Mesothelial cell of epicardium (in vitro differentiated cells): ENCODE measurements at regions not wholly inside any gene's neighbourhood (a gene's known extent, or its start where the extent isn't known, plus 50 kb on each side); places are given as distances from the start of the nearest gene placed in this dataset.

Source experiments
- DNase-seq, 2 experiments: peaks; one replicate each; pipeline ENCODE4 v3.0.0; 2021; ENCODE audit warnings: low spot score in 2 of 2; ENCODE audit not compliant: unreplicated experiment in 2 of 2
- H3K27ac Mint-ChIP-seq: 2 replicates; pipeline ENCODE4 v1.8.0; 2021; ENCODE audit warnings: mixed read lengths
- H3K27me3 Mint-ChIP-seq: 2 replicates; pipeline ENCODE4 v1.8.0; 2021; ENCODE audit warnings: low read depth, mixed read lengths
- H3K36me3 Mint-ChIP-seq: 2 replicates; pipeline ENCODE4 v1.8.0; 2021; ENCODE audit warnings: mixed read lengths
- H3K4me1 Mint-ChIP-seq: 2 replicates; pipeline ENCODE4 v1.8.0; 2021; ENCODE audit warnings: mixed read lengths
- H3K4me3 Mint-ChIP-seq: 2 replicates; pipeline ENCODE4 v1.8.0; 2021; ENCODE audit warnings: mild to moderate bottlenecking, moderate library complexity, mixed read lengths
- H3K9me3 Mint-ChIP-seq: 2 replicates; pipeline ENCODE4 v1.8.0; 2021; ENCODE audit warnings: mixed read lengths
- TF ChIP-seq, protein P1 (sequence below): fragments of 200-600 bp; sonication (generic); IDR thresholded peaks from one replicate; pipeline ENCODE4 v1.5.0; 2021; ENCODE audit warnings: antibody characterized with exemption; ENCODE audit not compliant: unreplicated experiment

DNA sequence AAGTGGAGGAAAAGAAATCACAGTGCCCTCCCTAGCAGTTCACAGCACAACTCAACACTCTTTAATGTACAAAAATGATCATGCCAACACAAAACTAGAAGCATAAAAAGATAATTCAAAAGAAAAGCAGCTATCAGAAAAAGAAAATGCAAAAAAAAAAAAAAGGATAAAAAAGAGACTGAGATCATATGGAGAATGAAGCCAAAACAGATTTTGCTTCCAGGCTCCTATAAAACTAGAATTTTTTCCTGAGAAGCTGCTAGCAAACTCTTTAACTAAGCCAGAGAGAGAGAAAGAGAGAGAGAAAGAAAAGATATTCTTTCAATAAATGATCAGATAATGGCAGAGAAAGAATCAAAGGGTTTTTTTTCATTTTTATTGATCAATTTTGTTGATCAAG lies 288.0 kb upstream of the ANKRD30A start:
- Mint-ChIP-seq H3K27ac (no peak overlapping the region), H3K4me3 (no peak overlapping the region), H3K27me3 (no peaks in the 10 kb centered on the region), H3K4me1 (no peaks in the 10 kb centered on the region), H3K36me3 (no peaks in the 10 kb centered on the region), H3K9me3 (peaks cover 27% of the 10 kb centered on the region)
- TF ChIP-seq, protein P1, sequence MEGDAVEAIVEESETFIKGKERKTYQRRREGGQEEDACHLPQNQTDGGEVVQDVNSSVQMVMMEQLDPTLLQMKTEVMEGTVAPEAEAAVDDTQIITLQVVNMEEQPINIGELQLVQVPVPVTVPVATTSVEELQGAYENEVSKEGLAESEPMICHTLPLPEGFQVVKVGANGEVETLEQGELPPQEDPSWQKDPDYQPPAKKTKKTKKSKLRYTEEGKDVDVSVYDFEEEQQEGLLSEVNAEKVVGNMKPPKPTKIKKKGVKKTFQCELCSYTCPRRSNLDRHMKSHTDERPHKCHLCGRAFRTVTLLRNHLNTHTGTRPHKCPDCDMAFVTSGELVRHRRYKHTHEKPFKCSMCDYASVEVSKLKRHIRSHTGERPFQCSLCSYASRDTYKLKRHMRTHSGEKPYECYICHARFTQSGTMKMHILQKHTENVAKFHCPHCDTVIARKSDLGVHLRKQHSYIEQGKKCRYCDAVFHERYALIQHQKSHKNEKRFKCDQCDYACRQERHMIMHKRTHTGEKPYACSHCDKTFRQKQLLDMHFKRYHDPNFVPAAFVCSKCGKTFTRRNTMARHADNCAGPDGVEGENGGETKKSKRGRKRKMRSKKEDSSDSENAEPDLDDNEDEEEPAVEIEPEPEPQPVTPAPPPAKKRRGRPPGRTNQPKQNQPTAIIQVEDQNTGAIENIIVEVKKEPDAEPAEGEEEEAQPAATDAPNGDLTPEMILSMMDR = no peak
- no peak for DNase-seq

DNA sequence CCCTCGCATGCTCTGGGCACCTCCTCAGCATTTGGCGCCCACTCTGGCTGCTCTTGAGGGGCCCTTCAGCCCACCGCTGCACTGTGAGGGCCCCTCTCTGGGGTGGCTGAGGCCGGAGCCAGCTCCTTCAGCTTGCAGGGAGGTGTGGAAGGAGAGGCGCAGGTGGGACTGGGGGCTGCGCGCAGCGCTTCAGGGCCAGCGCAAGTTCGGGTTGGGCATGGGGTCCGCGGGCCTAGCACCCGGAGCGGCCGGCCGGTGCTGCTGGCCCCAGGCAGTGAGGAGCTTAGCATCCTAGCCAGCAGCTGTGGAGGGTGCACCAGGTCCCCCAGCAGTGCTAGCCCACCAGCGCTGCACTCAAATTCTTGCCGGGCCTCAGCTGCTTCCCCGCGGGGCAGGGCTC lies 305.6 kb upstream of the ANKRD30A start:
- peaks cover 34% of the 10 kb centered on the region for H3K9me3 Mint-ChIP-seq
- no peaks in the 10 kb centered on the region for H3K36me3 Mint-ChIP-seq
- no peaks in the 10 kb centered on the region for H3K4me1 Mint-ChIP-seq
- no peak overlapping the region for H3K27ac Mint-ChIP-seq
- peaks cover 2% of the 10 kb centered on the region for H3K27me3 Mint-ChIP-seq
- no peak overlapping the region for H3K4me3 Mint-ChIP-seq
- no peak for DNase-seq
- TF ChIP-seq, protein P1 = no peak

DNA sequence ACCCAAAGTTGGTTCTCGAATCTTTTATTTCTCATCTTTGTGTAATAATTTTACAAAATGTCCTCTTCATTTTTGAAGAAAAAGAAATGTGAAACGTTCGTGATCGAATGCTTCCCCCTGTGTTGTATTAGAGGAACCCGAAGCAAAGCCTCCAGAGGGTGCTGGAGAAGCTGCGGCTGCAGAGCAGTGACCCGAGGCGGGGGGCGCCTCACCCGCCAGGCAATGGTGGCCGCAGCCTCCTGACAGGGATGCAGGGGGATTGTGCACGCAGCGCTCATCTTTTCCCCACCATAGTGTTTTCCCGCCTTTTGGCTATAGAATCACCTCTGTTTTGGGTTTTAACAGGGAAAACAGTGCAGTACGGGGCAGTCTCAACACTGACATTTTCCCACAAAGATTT lies 307.5 kb upstream of the ANKRD30A start:
- H3K36me3 Mint-ChIP-seq = no peaks in the 10 kb centered on the region
- TF ChIP-seq, protein P1 = no peak
- no peak overlapping the region for H3K27ac Mint-ChIP-seq
- no peak overlapping the region for H3K4me3 Mint-ChIP-seq
- DNase-seq = no peak
- no peaks in the 10 kb centered on the region for H3K27me3 Mint-ChIP-seq
- peaks cover 22% of the 10 kb centered on the region for H3K9me3 Mint-ChIP-seq
- no peaks in the 10 kb centered on the region for H3K4me1 Mint-ChIP-seq

DNA sequence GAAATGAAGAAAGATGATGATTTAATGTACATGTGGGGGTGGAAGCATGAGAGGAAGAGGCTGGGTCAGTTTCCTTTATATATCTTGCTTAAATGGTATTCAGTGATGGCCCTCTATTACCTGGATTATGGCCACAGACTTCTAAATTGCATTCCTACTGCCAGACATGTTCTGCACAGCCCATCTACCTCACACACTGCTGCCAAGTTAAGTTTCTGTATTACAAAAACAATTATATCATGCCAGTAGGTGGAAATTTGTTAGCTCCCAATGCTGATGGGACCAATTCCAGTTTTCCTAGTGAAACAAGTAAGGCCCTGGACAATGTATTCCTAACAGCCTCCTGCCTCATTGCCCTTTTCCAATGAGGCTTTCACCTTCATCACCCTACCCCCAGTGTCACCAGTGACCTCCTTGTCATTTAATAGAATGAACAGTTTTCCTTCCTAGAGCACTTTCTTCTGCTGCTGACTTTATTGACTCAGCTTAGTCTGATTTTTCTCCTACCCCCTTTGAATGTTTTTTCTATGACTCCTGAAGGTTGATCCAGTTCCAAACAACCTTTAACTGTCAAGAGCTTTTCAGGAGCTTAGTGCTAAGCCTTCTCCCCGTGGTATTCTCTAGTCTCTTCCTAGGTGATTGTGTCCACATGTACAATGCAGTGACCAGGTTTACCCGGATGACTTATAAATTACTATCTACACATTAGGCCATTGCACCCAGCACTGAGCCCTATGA lies 316.6 kb upstream of the ANKRD30A start:
- Mint-ChIP-seq H3K4me3 (no peak overlapping the region), H3K27ac (no peak overlapping the region), H3K27me3 (no peaks in the 10 kb centered on the region), H3K36me3 (no peaks in the 10 kb centered on the region), H3K4me1 (no peaks in the 10 kb centered on the region), H3K9me3 (peaks cover 16% of the 10 kb centered on the region)
- no peak for DNase-seq
- TF ChIP-seq, protein P1 = no peak

DNA sequence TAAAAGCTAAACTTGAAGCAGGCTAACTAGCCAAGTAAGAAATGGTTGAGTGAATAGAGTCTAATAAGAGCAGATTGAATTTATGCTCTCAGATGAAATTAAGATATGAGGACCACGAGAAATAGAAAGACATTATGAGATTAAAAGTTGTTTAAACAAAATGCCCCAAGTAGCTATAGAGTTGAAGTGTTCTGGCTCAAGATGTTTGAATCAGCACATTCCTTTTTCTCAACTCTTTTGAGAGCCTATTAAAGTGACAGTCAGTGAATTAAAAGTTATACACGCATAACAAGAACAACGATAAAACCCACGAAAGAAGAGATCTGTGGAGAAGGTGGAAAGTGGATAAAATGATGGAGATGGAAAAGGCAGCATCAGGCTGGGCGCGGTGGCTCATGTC lies 322.2 kb upstream of the ANKRD30A start:
- Mint-ChIP-seq H3K27ac (no peak overlapping the region), H3K4me1 (peaks cover 20% of the 10 kb centered on the region), H3K9me3 (peaks cover 18% of the 10 kb centered on the region), H3K27me3 (no peaks in the 10 kb centered on the region), H3K36me3 (no peaks in the 10 kb centered on the region), H3K4me3 (no peak overlapping the region)
- TF ChIP-seq, protein P1 = no peak
- DNase-seq = no peak
